IPS-18c (cell line): ENCODE measurements at regions not wholly inside any gene's neighbourhood (a gene's known extent, or its start where the extent isn't known, plus 50 kb on each side); places are given as distances from the start of the nearest gene placed in this dataset.

Experiments used
- H3K4me3 ChIP-seq: 2 replicates; pipeline ENCODE4 v1.7.0; 2013; ENCODE audit warnings: low read depth, mild to moderate bottlenecking, low read length, moderate library complexity; ENCODE audit not compliant: insufficient read depth
- H3K9me3 ChIP-seq: one replicate; pipeline ENCODE4 v1.6.1; 2013; ENCODE audit warnings: mild to moderate bottlenecking, low read length, moderate library complexity; ENCODE audit not compliant: control insufficient read depth, insufficient read depth

DNA sequence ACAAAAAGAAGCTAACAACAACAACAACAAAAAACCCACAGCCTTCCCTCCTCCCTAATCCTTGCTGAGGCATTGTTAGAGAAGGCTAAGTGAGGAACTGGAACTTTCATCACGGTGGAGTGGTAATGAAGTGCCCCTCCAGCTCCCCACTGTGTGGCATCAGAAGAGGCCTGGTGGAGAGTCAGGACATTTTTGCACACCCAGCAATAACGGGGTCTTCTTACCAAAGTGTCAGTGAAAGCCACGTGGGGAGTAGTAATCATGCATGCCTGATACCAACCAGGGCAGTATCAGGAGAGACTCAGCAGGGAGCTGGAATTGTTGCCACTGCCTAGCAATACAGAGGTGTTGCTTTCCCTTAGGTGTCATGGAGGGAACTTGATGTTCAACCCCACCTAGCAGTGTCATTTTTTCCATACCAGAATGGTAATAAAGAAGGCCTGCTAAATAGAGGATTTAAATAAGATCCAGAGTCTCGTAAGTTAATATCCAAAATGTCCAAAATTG, 299.7 kb upstream of the RGS6 start:
- Histone ChIP-seq H3K9me3 (no peaks in the 10 kb centered on the region), H3K4me3 (no peak overlapping the region)

DNA sequence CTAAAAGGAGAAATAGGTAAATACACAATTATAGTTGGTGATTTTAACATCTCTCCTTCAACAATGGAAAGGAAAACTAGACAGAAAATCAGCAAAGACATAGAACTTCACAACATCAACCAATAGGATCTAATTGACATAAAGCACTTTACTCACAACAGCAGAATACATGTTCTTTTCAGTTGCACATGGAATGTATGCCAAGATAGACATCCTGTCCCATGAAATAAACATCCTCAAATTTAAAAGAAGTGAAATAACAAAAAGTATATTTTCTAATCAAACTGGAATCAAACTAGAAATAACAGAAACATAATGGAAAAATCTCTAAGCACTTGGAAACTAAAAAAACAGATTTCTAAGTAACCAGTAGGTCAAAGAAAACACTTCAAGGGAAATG, 296.2 kb upstream of the RGS6 start:
- Histone ChIP-seq H3K9me3 (no peaks in the 10 kb centered on the region), H3K4me3 (no peak overlapping the region)

DNA sequence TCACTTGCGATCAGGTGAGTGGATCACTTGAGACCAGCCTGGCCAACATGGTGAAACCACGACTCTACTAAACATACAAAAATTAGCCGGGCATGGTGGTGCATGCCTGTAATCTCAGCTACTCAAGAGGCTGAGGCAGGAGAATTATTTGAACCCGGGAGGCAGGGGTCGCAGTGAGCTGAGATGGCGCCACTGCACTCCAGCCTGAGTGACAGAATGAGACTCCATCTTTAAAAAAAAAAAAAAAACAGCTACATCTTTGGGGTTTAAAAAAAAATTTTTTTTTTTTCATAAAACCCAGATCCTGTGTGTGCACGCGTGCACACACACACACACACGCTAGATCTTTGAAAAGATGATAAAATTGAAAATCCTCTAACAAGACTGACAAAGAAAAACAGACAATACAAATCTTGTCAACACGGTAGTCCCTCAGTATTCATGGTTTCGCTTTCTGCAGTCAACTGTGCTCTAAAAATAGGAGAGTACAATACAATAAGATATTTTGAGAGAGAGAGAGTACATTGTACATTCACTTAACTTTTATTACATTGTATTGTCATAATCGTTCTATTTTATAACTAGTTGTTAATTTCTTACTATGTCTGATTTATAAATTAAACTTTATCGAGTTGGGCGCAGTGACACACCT, 295.3 kb upstream of the RGS6 start:
- Histone ChIP-seq H3K4me3 (no peak overlapping the region), H3K9me3 (no peaks in the 10 kb centered on the region)

DNA sequence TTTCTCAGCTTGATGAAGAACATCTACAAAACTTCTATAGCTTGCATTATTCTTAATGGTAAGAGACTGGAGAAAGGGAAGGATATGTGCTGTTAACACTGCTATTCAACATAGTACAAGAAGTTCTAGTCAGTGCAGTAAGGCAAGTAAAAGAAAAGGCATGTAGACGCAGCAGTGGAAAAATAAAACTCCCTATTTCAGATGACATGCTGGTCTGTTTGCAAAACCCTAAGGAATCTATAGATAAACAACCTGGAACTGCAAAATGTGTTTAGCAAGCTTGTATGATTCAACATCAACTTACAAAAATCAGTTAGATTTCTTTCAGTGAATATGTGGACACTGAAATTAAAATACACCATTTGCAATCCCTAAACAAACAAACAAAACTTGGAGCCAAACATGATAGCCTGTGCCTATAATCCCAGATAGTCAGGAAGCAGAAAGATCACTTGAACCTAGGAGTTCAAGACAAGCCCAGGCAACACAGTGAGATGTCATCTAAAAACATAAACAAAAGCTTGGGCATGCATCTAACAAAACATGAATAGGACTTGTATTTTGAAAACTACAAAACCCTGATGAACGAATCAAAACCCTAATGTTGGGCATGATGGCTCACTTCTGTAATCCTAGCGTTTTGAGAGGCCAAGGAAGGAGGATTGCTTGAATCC, 293.6 kb upstream of the RGS6 start:
- H3K9me3 ChIP-seq, result no peaks in the 10 kb centered on the region
- H3K4me3 ChIP-seq, result no peak overlapping the region

DNA sequence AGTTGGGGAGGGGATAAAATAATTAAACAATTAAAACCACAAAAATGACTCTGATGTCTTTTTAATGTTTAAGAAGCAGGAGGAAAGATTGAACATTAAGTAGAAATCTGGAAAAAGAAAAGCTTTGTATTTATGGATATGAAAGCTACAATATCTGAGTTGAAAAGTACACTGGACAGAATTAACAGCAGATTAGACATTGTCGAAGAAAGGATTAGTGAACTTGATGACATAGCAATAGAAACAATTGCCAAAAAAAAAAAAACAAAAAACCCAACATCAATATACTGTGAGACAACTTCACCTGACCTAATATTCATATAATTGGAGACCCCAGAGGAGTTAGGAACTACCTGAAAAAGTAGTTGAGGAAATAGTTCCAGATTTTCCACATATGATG, 289.5 kb upstream of the RGS6 start:
- Histone ChIP-seq H3K4me3 (no peak overlapping the region), H3K9me3 (no peaks in the 10 kb centered on the region)

DNA sequence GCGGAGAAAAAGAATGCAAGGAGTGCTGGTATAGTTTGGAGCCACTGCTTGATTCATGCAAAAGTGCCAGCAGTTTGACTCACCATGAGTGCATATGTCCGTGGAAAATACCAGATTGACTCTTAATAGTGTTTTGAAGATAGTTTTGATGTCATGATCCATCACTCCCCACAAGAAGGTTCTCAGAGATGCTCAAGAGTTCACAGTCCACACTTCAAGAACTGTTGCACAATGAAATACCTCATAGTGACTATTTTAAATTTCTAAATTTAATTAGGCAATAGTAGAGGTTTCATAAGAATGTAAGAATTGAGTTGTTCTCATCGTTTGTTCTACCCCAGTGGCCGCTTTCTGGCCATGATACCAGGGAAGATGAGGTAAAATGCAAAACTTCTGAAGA, 286.6 kb upstream of the RGS6 start:
- Histone ChIP-seq H3K4me3 (no peak overlapping the region), H3K9me3 (no peaks in the 10 kb centered on the region)

DNA sequence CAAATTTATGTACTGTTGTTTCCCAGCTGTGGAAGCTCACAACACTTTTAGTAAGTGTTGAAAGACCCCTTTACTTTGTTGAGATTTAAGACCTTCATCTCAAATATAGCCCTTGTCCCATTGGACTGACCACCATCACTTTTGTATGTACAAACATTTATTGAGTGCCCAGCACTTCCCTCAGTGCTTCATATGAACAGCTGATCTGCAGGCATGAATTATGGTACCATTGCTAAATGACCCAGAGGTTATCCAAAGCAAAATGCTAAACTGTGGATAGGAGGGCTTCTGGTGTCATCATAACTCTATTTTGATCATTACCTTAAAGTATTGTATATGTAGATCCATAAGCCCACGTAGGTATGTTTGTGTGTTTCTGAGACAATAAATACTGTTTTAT, 285.7 kb upstream of the RGS6 start:
- H3K4me3 ChIP-seq, result no peak overlapping the region
- H3K9me3 ChIP-seq, result no peaks in the 10 kb centered on the region

DNA sequence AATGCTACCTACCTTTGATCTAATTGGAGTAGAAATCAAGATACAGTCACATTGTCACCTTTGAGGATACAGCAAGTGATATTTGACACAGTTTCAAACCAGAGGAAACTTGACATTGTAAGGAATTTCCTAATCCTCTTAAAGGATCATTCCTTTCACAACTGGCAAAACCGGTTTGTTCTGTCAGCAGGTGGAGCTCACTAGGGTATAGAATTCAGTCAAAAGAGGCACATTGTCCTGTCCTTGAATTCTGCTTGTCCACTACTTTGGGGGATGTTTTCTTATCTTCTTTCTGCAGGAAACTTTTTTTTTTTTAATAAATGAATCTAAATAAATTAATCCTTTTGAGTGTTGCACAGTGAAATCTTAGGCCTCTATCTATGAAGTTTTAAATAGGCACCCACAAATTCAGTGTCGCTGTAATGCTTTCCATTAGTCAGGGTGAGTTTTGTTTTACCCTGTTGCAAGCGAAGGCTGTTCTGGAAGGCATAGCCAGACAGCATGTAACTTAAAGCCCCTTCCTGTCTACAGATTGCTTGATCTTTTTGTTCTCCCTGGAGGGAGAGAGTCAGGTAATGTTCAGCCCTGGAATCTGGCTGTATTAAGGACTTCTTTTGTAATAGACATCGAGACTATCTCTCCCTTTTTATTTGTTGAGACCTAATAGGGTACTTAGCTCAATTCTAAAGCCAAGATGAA, 285.0 kb upstream of the RGS6 start:
- H3K9me3 ChIP-seq, result no peaks in the 10 kb centered on the region

DNA sequence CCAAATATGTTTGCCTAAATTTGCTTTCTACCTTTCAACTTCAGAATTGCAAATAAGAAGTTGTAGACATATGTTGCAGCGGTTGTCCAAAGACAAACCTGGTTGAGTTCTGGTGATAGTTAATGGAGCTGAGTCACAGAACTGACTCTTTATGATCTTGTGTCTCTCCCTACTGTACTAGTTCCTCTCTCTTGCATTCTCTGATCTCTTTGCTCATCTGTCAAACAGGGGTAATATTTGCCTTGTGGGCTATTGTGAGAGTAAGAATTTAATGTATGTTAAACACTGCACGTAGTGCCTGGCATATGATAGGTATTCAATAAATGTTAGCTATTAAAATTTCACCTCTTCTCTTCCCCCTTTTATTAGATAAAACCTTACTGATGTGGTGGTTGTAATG, 283.5 kb upstream of the RGS6 start:
- no peak overlapping the region for H3K4me3 ChIP-seq
- H3K9me3 ChIP-seq, result no peaks in the 10 kb centered on the region

More for the DNA sequence above, 285.0 kb upstream of the RGS6 start:
- H3K4me3 ChIP-seq, result no peak overlapping the region

DNA sequence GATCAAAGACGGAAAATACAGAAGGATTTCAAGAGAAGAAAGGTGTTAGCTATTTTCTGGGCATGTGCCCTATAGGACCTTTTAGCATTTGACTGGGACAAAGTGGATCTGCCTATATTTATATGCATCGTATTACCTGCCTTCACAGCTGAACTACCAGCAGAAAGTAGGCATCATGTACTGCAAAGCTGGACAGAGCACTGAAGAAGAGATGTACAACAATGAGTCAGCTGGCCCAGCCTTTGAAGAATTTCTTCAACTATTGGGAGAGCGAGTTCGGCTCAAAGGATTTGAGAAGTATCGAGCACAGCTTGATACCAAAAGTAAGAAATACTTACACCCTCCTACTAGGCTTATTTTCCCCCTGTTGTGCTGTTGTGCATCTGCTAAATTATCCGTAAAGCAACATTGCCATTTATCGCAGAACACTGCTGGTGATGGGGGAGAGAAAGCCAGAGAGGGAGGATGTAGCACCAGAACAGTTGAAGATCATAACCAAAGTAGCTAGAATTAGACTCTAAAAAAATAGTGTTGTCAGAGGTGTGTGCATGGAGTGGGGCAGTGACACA, 282.0 kb upstream of the RGS6 start:
- Histone ChIP-seq H3K9me3 (no peaks in the 10 kb centered on the region), H3K4me3 (no peak overlapping the region)

DNA sequence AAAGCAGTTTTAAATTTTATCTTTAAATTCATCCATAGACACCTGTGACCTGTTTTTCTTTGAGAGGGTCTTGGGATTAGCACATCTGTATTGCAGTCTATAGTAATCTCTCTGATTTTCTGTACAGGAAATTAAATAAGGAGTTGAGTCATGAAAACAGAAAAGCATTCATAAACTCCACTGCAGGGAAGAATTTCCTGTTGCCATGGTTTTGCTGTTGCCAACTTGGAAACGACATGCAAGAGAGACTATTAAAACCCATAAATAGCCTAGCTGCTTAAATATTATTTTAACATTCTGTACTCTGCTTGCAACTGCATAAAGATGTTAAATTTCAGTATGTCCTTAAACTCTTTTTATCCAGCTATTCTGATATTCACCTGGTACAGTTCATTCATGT, 281.0 kb upstream of the RGS6 start:
- H3K9me3 ChIP-seq, result no peaks in the 10 kb centered on the region
- no peak overlapping the region for H3K4me3 ChIP-seq

DNA sequence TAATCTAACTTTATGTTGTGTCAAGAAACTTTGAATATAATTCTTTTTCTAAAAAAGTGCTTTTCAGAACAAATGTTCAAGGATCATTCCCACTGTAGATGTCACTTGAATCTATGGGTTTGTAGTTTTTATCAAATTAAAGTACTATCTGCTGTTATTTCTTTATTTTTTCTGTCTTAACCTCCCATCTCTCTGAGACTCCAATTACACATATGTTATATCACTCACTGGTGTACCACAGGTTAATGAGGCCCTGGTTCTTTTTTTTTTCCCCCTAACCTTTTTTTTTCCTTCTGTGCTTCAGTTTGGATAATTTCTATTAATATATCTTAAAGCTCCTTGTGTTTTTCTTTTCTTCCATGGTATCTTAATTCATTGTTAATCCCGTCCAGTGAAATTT, 279.9 kb upstream of the RGS6 start:
- Histone ChIP-seq H3K4me3 (no peak overlapping the region), H3K9me3 (no peaks in the 10 kb centered on the region)

DNA sequence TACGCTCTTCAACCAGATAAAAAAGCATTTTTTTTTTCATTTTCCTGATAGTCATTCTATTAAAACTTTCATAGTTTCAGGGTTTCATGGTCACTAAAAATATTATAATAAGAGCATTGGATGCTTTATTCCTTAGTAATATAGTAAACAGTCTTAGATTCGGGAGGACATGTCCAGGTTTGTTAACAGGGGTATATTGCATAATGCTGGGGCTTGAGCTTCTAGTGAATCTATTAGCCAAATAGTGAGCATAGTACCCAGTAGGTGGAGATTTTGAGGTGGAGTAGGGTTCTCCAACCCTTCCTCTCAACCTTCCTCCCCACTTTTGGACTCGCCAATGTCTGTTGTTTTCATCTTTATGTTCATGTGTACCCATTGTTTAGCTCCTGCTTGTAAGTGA, 277.4 kb upstream of the RGS6 start:
- Histone ChIP-seq H3K9me3 (no peaks in the 10 kb centered on the region), H3K4me3 (no peak overlapping the region)

DNA sequence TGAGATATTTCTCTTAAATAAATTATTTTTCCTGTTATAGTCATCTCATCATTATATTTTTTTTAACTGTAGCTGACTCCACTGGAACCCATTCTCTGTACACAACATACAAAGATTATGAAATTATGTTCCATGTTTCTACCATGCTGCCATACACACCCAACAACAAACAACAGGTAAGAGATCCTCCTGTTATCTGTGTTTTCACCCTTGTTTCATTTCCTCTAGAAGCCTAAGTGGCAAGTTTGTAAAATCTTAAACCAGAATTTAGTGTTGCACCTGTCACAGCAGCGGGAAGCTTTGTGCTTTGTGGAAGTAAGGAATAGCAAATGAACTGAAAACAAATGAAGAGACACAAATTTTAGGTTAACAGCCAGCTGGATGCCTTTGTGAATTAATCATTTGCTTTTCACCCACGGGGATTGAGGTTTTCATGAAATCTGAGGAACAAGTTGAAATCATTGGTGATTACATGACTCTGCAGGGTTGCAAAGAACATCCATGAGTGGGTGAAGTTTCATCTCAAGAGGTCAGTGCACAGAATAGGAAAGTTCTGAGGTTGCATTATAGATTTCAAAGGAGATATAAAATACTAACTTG, 273.9 kb upstream of the RGS6 start:
- Histone ChIP-seq H3K9me3 (no peaks in the 10 kb centered on the region), H3K4me3 (no peak overlapping the region)

DNA sequence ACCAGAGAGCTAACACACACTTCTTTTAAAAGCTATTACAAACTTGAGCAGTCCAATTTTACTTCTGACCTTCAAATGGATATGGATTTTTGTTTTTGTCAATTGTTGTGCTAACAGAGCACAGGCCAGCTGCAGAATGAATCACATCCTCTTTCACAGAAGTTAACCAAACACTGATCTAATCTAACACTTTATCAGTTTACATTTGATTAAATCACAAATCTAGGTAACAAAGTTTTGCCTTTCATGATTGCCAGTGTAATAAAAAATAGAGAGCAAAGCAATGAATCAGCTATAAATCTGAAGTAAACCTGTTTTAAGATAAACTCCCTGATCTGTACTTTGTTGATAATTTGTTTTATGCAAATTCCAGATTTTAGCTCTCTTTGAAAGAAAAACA, 273.1 kb upstream of the RGS6 start:
- H3K4me3 ChIP-seq, result no peak overlapping the region
- no peaks in the 10 kb centered on the region for H3K9me3 ChIP-seq

DNA sequence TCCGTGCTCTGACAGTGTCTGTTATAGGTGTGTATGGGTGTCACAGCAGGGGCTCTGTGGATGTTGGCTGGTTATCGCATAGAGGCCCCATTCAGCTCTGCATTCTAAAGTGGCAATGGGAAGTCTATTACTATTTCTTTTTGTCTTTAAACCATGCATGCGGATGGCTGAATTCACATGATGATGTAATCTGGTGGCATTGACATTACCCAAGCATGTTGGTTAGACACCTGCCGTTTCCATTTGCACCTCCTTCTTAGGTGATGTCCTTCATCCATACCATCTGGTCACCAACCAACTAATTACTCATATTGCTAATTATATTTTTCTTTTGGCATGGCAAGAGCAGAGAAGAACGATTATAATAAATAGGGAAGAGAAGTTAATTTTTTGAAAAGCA, 270.8 kb upstream of the RGS6 start:
- Histone ChIP-seq H3K4me3 (no peak overlapping the region), H3K9me3 (no peaks in the 10 kb centered on the region)

DNA sequence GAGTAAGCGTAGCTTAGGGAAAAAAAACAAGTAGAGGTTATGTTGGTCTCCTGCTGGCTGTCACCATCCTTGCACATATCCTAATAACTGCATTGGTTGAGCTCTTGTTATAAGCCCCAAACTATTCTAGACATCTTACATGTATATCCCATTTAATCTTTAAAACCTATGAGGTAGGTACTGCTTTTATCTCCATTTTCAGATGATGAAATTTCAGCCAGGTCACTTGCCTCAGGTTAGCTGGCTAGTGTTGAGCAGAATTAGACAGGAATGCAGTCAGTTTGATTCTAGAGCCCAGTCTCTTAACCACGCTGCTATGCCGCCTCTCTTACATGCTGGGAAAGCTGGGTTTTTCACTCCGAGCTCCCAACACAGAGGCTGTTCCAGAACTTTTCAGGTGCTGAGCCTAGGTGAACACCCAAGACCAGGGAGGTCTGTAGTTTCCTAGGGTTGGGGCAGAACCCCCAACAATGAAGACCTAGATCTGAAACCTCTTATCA, 269.9 kb upstream of the RGS6 start:
- Histone ChIP-seq H3K4me3 (no peak overlapping the region), H3K9me3 (no peaks in the 10 kb centered on the region)
